H1 (cell line): ENCODE measurements at regions not wholly inside any gene's neighbourhood (a gene's known extent, or its start where the extent isn't known, plus 50 kb on each side); places are given as distances from the start of the nearest gene placed in this dataset.

Source experiments
- CTCF ChIA-PET: fragments of 300-600 bp; sonication (Branson Sonifier 250); formaldehyde crosslinking; loops from one replicate; lab custom pipeline; 2021; ENCODE audit not compliant: partially characterized antibody; lab: Charles Lee
- POLR2A ChIA-PET: fragments of 300-600 bp; sonication (Branson Sonifier 250); formaldehyde crosslinking; loops from one replicate; lab custom pipeline; 2021; ENCODE audit warnings: inconsistent platforms; ENCODE audit not compliant: partially characterized antibody; lab: Charles Lee
- DNase-seq, 2 experiments: peaks; one replicate each; pipeline versions ENCODE4 v3.0.0 to v3.0.0-alpha.2; 2010 to 2022; ENCODE audit warnings: low spot score in 2 of 2, low read depth in 1 of 2, mixed read lengths in 1 of 2
- FAIRE-seq: peaks from 2 replicates; lab custom pipeline; 2011; peaks lifted over from hg19 to GRCh38; lab: Jason Lieb, UNC
- H2AFZ ChIP-seq: 2 replicates; pipeline ENCODE4 v1.8.1; 2012; ENCODE audit warnings: low read length, inconsistent platforms
- H2AK5ac ChIP-seq: 2 replicates; pipeline ENCODE4 v1.6.1; 2013; ENCODE audit warnings: low read depth, low read length
- H2BK120ac ChIP-seq: replicated peaks from 2 replicates; pipeline ENCODE3; 2013; ENCODE audit warnings: low read depth, low read length, inconsistent platforms
- H2BK12ac ChIP-seq: 2 replicates; pipeline ENCODE4 v1.6.1; 2013; ENCODE audit warnings: low read depth, low read length
- H2BK15ac ChIP-seq: 2 replicates; pipeline ENCODE4 v1.6.1; 2013; ENCODE audit warnings: low read length
- H2BK20ac ChIP-seq: 2 replicates; pipeline ENCODE4 v1.6.1; 2013; ENCODE audit warnings: low read length
- H2BK5ac ChIP-seq: 2 replicates; pipeline ENCODE4 v1.6.1; 2013; ENCODE audit warnings: low read depth, low read length
- H3K14ac ChIP-seq: 2 replicates; pipeline ENCODE4 v1.6.1; 2013; ENCODE audit warnings: inconsistent platforms; ENCODE audit not compliant: insufficient read length
- H3K18ac ChIP-seq: 2 replicates; pipeline ENCODE4 v1.6.1; 2013; ENCODE audit warnings: low read length; ENCODE audit errors: extremely low read depth
- H3K23ac ChIP-seq: 2 replicates; pipeline ENCODE4 v1.6.1; 2013; ENCODE audit warnings: inconsistent platforms; ENCODE audit not compliant: insufficient read length
- H3K23me2 ChIP-seq: 2 replicates; pipeline ENCODE4 v1.6.1; 2013; ENCODE audit warnings: low read depth, low read length
- H3K27ac ChIP-seq: 2 replicates; pipeline ENCODE4 v1.6.1; 2011; ENCODE audit warnings: low read depth, low read length, inconsistent platforms
- H3K27me3 ChIP-seq, 4 experiments: replicated peaks in 1 of 4; 1 replicate in 1 of 4; 2 replicates in 3 of 4; pipeline versions ENCODE4 v1.6.1 to v1.8.1; 2011 to 2013; ENCODE audit warnings: low read length in 3 of 4, mild to moderate bottlenecking in 3 of 4, inconsistent platforms in 2 of 4, mixed read lengths in 2 of 4, moderate library complexity in 1 of 4; ENCODE audit not compliant: control insufficient read depth in 3 of 4, insufficient read depth in 3 of 4; ENCODE audit errors: extremely low read depth in 1 of 4
- H3K36me3 ChIP-seq, 4 experiments: 2 replicates each; pipeline versions ENCODE4 v1.6.1 to v1.8.1; 2011 to 2013; ENCODE audit warnings: mild to moderate bottlenecking in 4 of 4, low read length in 3 of 4, moderate library complexity in 2 of 4, control low read depth in 1 of 4, inconsistent platforms in 1 of 4; ENCODE audit not compliant: insufficient read depth in 4 of 4, control insufficient read depth in 2 of 4
- H3K4ac ChIP-seq: replicated peaks from 2 replicates; pipeline ENCODE3; 2013; ENCODE audit warnings: low read length, low read depth, mixed read lengths, inconsistent platforms; ENCODE audit not compliant: insufficient read length
- H3K4me1 ChIP-seq, 4 experiments: replicated peaks in 1 of 4; 1 replicate in 1 of 4; 2 replicates in 3 of 4; pipeline versions ENCODE4 v1.6.1 to v1.8.1; 2011 to 2013; ENCODE audit warnings: low read length in 3 of 4, inconsistent platforms in 2 of 4, mixed read lengths in 1 of 4; ENCODE audit not compliant: insufficient read depth in 4 of 4, control insufficient read depth in 3 of 4
- H3K4me2 ChIP-seq, 2 experiments: 2 replicates each; pipeline versions ENCODE4 v1.6.1 to v1.8.1; 2011 to 2013; ENCODE audit warnings: low read depth in 2 of 2, low read length in 2 of 2, control low read depth in 1 of 2, inconsistent platforms in 1 of 2, mild to moderate bottlenecking in 1 of 2; ENCODE audit not compliant: insufficient read depth in 1 of 2
- H3K4me3 ChIP-seq, 4 experiments: fragments of 200-600, 300-600 bp in 1 of 4; sonication (generic), shearing (Covaris generic), sonication (Bioruptor Twin) in 1 of 4; 2 replicates each; pipeline versions ENCODE4 v1.5.1 to v1.8.1; 2011 to 2016; ENCODE audit warnings: low read length in 4 of 4, low read depth in 3 of 4, control low read depth in 2 of 4, inconsistent platforms in 2 of 4, mild to moderate bottlenecking in 2 of 4, mixed read lengths in 1 of 4, moderate library complexity in 1 of 4; ENCODE audit not compliant: insufficient read depth in 2 of 4; ENCODE audit errors: extremely low read depth in 1 of 4
- H3K56ac ChIP-seq: replicated peaks from 2 replicates; pipeline ENCODE3; 2013; ENCODE audit warnings: low read depth, mild to moderate bottlenecking, mixed read lengths, low read length, inconsistent platforms; ENCODE audit not compliant: insufficient read length
- H3K79me1 ChIP-seq: 2 replicates; pipeline ENCODE4 v1.6.1; 2013; ENCODE audit warnings: low read depth, low read length, control low read depth
- H3K79me2 ChIP-seq, 2 experiments: 2 replicates each; pipeline versions ENCODE4 v1.6.1 to v1.8.1; 2012 to 2013; ENCODE audit warnings: low read length in 2 of 2, mild to moderate bottlenecking in 2 of 2, inconsistent platforms in 1 of 2; ENCODE audit not compliant: insufficient read depth in 2 of 2, control insufficient read depth in 1 of 2
- H3K9ac ChIP-seq, 4 experiments: replicated peaks in 1 of 4; 1 replicate in 1 of 4; 2 replicates in 3 of 4; pipeline versions ENCODE4 v1.6.1 to v1.8.1; 2011 to 2013; ENCODE audit warnings: low read depth in 3 of 4, low read length in 3 of 4, control low read depth in 2 of 4, mild to moderate bottlenecking in 2 of 4, moderate library complexity in 2 of 4, inconsistent platforms in 1 of 4; ENCODE audit errors: extremely low read depth in 1 of 4
- H3K9me3 ChIP-seq, 2 experiments: 2 replicates each; pipeline versions ENCODE4 v1.6.1 to v1.8.1; 2012 to 2013; ENCODE audit warnings: mild to moderate bottlenecking in 2 of 2, moderate library complexity in 2 of 2, control low read depth in 1 of 2, inconsistent platforms in 1 of 2, low read depth in 1 of 2, low read length in 1 of 2, mixed read lengths in 1 of 2; ENCODE audit not compliant: insufficient read depth in 2 of 2
- H4K20me1 ChIP-seq, 2 experiments: replicated peaks in 1 of 2; 2 replicates each; pipeline versions ENCODE3 to v1.8.1; 2011 to 2013; ENCODE audit warnings: inconsistent platforms in 2 of 2, low read length in 2 of 2, mild to moderate bottlenecking in 1 of 2; ENCODE audit not compliant: insufficient read depth in 2 of 2, control insufficient read depth in 1 of 2
- H4K5ac ChIP-seq: 2 replicates; pipeline ENCODE4 v1.6.1; 2013; ENCODE audit warnings: low read length, low read depth, mixed read lengths, inconsistent platforms; ENCODE audit not compliant: insufficient read length
- H4K8ac ChIP-seq: 2 replicates; pipeline ENCODE4 v1.8.0; 2013; ENCODE audit warnings: mild to moderate bottlenecking, moderate library complexity, low read length, inconsistent platforms; ENCODE audit not compliant: insufficient read depth; ENCODE audit errors: extremely low read depth
- H4K91ac ChIP-seq: replicated peaks from 2 replicates; pipeline ENCODE3; 2013; ENCODE audit warnings: low read length, mixed read lengths, inconsistent platforms; ENCODE audit not compliant: insufficient read length
- BCL11A ChIP-seq, 2 experiments: IDR thresholded peaks; one replicate each; pipeline ENCODE4 v1.6.1; 2011; ENCODE audit warnings: low read depth in 2 of 2, low read length in 2 of 2, mild to moderate bottlenecking in 2 of 2
- CBX8 ChIP-seq: fragments of 300-800, 300-1000 bp; sonication (generic); IDR thresholded peaks from 2 replicates; pipeline ENCODE4 v1.7.1; 2016; ENCODE audit warnings: low read depth, low read length, borderline replicate concordance
- CEBPB ChIP-seq: IDR thresholded peaks from 2 replicates; pipeline ENCODE4 v1.6.1; 2012; ENCODE audit warnings: low read depth, low read length
- GTF2F1 ChIP-seq: IDR thresholded peaks from 2 replicates; pipeline ENCODE4 v1.6.1; 2012; ENCODE audit warnings: low read depth, low read length, improper control_type of control experiment, borderline replicate concordance
- HDAC2 ChIP-seq, 2 experiments: fragments of 300-600 bp in 1 of 2; sonication (generic) in 1 of 2; IDR thresholded peaks; 2 replicates each; pipeline ENCODE4 v1.6.1; 2011 to 2012; ENCODE audit warnings: low read depth in 2 of 2, low read length in 2 of 2, mild to moderate bottlenecking in 2 of 2, moderate library complexity in 2 of 2, borderline replicate concordance in 1 of 2, inconsistent platforms in 1 of 2
- RAD21 ChIP-seq, 2 experiments: IDR thresholded peaks in 1 of 2; conservative IDR thresholded peaks in 1 of 2; 2 replicates each; pipeline ENCODE4 v1.6.1; 2011; ENCODE audit warnings: low read depth in 2 of 2, low read length in 2 of 2, improper control_type of control experiment in 1 of 2, inconsistent platforms in 1 of 2, mild to moderate bottlenecking in 1 of 2, moderate library complexity in 1 of 2
- TCF12 ChIP-seq: IDR thresholded peaks from 2 replicates; pipeline ENCODE4 v1.6.1; 2011; ENCODE audit warnings: low read depth, mild to moderate bottlenecking, low read length
- WGBS, 2 experiments: shearing (Covaris generic) in 1 of 2; methylation state at CpG; one replicate each; pipeline versions ENCODE4 v1.1.6 to v1.1.7; 2013 to 2015; ENCODE audit warnings: low lambda C conversion rate in 2 of 2, mixed read lengths in 2 of 2, inconsistent platforms in 1 of 2, low coverage in 1 of 2, missing lambda C conversion rate in 1 of 2; ENCODE audit not compliant: insufficient replicate concordance in 2 of 2, insufficient coverage in 1 of 2, insufficient read length in 1 of 2; ENCODE audit errors: extremely low coverage in 1 of 2, missing lambda C conversion rate in 1 of 2; 5-methylcytosine and 5-hydroxymethylcytosine counted together

DNA sequence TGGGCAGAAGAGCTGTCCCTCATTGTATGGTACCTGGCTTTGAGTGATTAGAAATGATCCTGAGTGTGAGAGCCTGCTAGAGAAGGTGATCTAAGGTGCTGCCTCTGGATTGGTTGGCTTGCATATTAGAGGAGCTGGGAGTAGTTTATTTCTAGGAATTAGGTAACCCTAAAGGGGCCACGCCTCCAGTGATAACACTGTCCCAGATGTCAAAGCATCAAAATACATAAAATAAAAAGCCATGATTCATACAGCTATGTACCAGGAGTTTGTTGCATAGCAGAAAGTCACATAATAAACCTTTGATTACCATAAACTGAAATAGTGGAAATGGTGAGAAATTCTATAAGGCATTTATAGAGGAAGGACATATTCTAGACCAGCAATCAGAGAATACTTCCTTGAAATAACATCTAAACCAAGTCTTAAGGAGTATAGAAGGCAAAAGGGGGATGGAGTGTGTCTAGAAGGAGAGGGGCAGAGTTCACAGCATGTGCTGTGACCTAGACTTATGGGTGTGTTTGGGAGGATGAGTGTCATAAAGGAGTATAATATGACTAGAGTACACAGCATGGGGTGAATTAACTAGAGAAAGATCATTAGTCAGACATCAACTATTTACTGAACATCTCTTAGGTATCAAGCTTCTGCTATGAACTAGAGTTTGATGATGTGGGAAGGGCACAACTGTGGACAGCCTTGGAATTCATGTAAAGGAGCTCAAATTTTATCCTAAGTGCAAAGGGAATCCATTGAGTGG lies 686.4 kb downstream of the GALC start:
- H4K8ac ChIP-seq, result no peak overlapping the region
- no peak overlapping the region for H4K5ac ChIP-seq
- H3K9me3 ChIP-seq, result no peaks in the 10 kb centered on the region
- H3K56ac ChIP-seq, result no peak overlapping the region
- H3K79me2 ChIP-seq, result no peaks in the 10 kb centered on the region
- H3K27me3 ChIP-seq, result no peaks in the 10 kb centered on the region
- ChIA-PET CTCF (interaction anchor here (0.5 to 1.3 kb wide), 4 partner anchors 22 to 862 kb away, joined by 3 to 4 read pairs (median 4); no protein-coding TSS in a partner anchor), POLR2A (no interaction called here)
- no peak for FAIRE-seq
- no peak overlapping the region for H4K91ac ChIP-seq
- H3K36me3 ChIP-seq, result no peaks in the 10 kb centered on the region
- H2BK12ac ChIP-seq, result no peak overlapping the region
- no peaks in the 10 kb centered on the region for H4K20me1 ChIP-seq
- no peak overlapping the region for H3K9ac ChIP-seq
- no peak overlapping the region for H3K14ac ChIP-seq
- no peak for DNase-seq
- no peak overlapping the region for H3K4me2 ChIP-seq
- no peak overlapping the region for H2BK20ac ChIP-seq
- no peaks in the 10 kb centered on the region for H3K79me1 ChIP-seq
- no peak overlapping the region for H3K4me3 ChIP-seq
- 93% methylated on average over 1 of the region's 1 CpG; no CpG with 5 or more reads in 1 of the 2 experiments for WGBS, 2 experiments
- TF ChIP-seq TCF12 (no peak), HDAC2 (IDR thresholded peaks at IDR 0.05; ENCODE audit: borderline replicate concordance in 1 of 2, low read depth in 2 of 2, low read length in 2 of 2) (no peak), RAD21 (IDR thresholded peaks at IDR 0.05 in 1 of 2, conservative IDR thresholded peaks at IDR 0.05 in 1 of 2; ENCODE audit: low read depth in 2 of 2, low read length in 2 of 2) (no peak), GTF2F1 (no peak), BCL11A (IDR thresholded peaks at IDR 0.05; ENCODE audit: low read depth in 2 of 2, low read length in 2 of 2) (no peak), CBX8 (no peak), CEBPB (no peak)
- H3K4ac ChIP-seq, result no peak overlapping the region
- no peak overlapping the region for H3K27ac ChIP-seq
- H3K23me2 ChIP-seq, result no peaks in the 10 kb centered on the region; the same call in 1 of the 2 replicates
- H2AK5ac ChIP-seq, result no peak overlapping the region
- H2BK15ac ChIP-seq, result no peak overlapping the region
- H2BK120ac ChIP-seq, result no peak overlapping the region
- no peaks in the 10 kb centered on the region for H3K4me1 ChIP-seq
- H3K18ac ChIP-seq, result no peak overlapping the region
- no peak overlapping the region for H3K23ac ChIP-seq
- H2BK5ac ChIP-seq, result no peak overlapping the region
- no peak overlapping the region for H2AFZ ChIP-seq
